ENCODE measurements at regions not wholly inside any gene's neighbourhood (a gene's known extent, or its start where the extent isn't known, plus 50 kb on each side); places are given as distances from the start of the nearest gene placed in this dataset.

- no peak for TF ChIP-seq EZH2phosphoT487 (IDR thresholded peaks at IDR 0.05; ENCODE audit: unreplicated experiment)
- TF ChIP-seq STAT1 (IDR thresholded peaks at IDR 0.05; ENCODE audit: unreplicated experiment): no peak
- no peak for TF ChIP-seq JUNB (IDR thresholded peaks at IDR 0.05; ENCODE audit: unreplicated experiment)
- no peak for TF ChIP-seq ZNF331 (CRISPR knock-in tag; IDR thresholded peaks at IDR 0.05; ENCODE audit: low read depth)
- no peak for TF ChIP-seq CREB1 (CRISPR knock-in tag; IDR thresholded peaks at IDR 0.05; ENCODE audit: low read depth)
- TF ChIP-seq, protein P1, sequence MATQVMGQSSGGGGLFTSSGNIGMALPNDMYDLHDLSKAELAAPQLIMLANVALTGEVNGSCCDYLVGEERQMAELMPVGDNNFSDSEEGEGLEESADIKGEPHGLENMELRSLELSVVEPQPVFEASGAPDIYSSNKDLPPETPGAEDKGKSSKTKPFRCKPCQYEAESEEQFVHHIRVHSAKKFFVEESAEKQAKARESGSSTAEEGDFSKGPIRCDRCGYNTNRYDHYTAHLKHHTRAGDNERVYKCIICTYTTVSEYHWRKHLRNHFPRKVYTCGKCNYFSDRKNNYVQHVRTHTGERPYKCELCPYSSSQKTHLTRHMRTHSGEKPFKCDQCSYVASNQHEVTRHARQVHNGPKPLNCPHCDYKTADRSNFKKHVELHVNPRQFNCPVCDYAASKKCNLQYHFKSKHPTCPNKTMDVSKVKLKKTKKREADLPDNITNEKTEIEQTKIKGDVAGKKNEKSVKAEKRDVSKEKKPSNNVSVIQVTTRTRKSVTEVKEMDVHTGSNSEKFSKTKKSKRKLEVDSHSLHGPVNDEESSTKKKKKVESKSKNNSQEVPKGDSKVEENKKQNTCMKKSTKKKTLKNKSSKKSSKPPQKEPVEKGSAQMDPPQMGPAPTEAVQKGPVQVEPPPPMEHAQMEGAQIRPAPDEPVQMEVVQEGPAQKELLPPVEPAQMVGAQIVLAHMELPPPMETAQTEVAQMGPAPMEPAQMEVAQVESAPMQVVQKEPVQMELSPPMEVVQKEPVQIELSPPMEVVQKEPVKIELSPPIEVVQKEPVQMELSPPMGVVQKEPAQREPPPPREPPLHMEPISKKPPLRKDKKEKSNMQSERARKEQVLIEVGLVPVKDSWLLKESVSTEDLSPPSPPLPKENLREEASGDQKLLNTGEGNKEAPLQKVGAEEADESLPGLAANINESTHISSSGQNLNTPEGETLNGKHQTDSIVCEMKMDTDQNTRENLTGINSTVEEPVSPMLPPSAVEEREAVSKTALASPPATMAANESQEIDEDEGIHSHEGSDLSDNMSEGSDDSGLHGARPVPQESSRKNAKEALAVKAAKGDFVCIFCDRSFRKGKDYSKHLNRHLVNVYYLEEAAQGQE (IDR thresholded peaks at IDR 0.05; ENCODE audit: unreplicated experiment): no peak
- TF ChIP-seq NANOG (IDR thresholded peaks at IDR 0.05; ENCODE audit: borderline replicate concordance): peak; percentile 64; the same call in 1 of the 2 replicates
- TF ChIP-seq POLR2AphosphoS5 (IDR thresholded peaks at IDR 0.05; ENCODE audit: low read depth): peak; percentile 60
- TF ChIP-seq, protein P2, sequence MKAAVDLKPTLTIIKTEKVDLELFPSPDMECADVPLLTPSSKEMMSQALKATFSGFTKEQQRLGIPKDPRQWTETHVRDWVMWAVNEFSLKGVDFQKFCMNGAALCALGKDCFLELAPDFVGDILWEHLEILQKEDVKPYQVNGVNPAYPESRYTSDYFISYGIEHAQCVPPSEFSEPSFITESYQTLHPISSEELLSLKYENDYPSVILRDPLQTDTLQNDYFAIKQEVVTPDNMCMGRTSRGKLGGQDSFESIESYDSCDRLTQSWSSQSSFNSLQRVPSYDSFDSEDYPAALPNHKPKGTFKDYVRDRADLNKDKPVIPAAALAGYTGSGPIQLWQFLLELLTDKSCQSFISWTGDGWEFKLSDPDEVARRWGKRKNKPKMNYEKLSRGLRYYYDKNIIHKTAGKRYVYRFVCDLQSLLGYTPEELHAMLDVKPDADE (IDR thresholded peaks at IDR 0.05): no peak
- TF ChIP-seq ZNF462 (CRISPR knock-in tag; IDR thresholded peaks at IDR 0.05): no peak
- no peak for TF ChIP-seq EZH2 (IDR thresholded peaks at IDR 0.05; ENCODE audit: low read depth, unreplicated experiment)
- no peak for TF ChIP-seq ZNF114 (CRISPR knock-in tag; IDR thresholded peaks at IDR 0.05)
- TF ChIP-seq CTCF (conservative IDR thresholded peaks at IDR 0.05; ENCODE audit: low read depth in 2 of 2): no peak
- Mint-ChIP-seq H3K36me3 (ENCODE audit: low read depth) (peaks cover 18% of the 10 kb centered on the region), H3K27me3 (ENCODE audit: insufficient read depth, low read depth, poor library complexity) (no peaks in the 10 kb centered on the region), H3K9me3 (peaks cover 19% of the 10 kb centered on the region), H3K27ac (peak overlapping the region; percentile 2; the same call in 1 of the 2 replicates), H3K4me1 (peaks cover 23% of the 10 kb centered on the region), H3K4me3 (no peak overlapping the region)
- Histone ChIP-seq H3K9me2 (ENCODE audit: insufficient read depth) (0 out of 2 replicates have a peak, but pooled peaks cover 11% of the 10 kb centered on the region), H3K36me3 (ENCODE audit: insufficient read depth) (peaks cover 5% of the 10 kb centered on the region; the same call in 1 of the 2 replicates), H3K4me2 (peak overlapping the region; percentile 18), H4K20me1 (replicated peaks; ENCODE audit: insufficient read depth) (no peaks in the 10 kb centered on the region), H2AFZ (no peak overlapping the region), H3K27me3 (ENCODE audit: insufficient read depth) (no peaks in the 10 kb centered on the region), H3K79me2 (replicated peaks; ENCODE audit: insufficient read depth) (no peaks in the 10 kb centered on the region), H3K4me3 (peak overlapping the region; percentile 4; the same call in 1 of the 2 replicates), H3K4me1 (ENCODE audit: insufficient read depth) (peaks cover 26% of the 10 kb centered on the region), H3F3A (replicated peaks; ENCODE audit: low read depth) (peaks cover 4% of the 10 kb centered on the region; the same call in 1 of the 2 replicates), H3K27ac (ENCODE audit: low read depth) (peak overlapping the region; percentile 87)
- ATAC-seq: peak; percentile 93
- peak; percentile 56 for DNase-seq (ENCODE audit: low spot score)
Measured at GRCh38 chr6:106895703-106896040, 78.9 kb downstream of the CD24 start.

Measured in GM23338 (cell line).